HEK293 (cell line): ENCODE measurements at regions not wholly inside any gene's neighbourhood (a gene's known extent, or its start where the extent isn't known, plus 50 kb on each side); places are given as distances from the start of the nearest gene placed in this dataset.

Experiments
- ZNF248 ChIP-seq: fragments of 450-650 bp; formaldehyde crosslinking; IDR thresholded peaks from 2 replicates; pipeline ENCODE4 v1.5.1; 2017; ENCODE audit warnings: missing biosample characterization, missing genetic modification characterization
- TF ChIP-seq, protein P1 (sequence below): fragments of 450-650 bp; formaldehyde crosslinking; IDR thresholded peaks from 2 replicates; pipeline ENCODE4 v1.5.1; 2016; ENCODE audit warnings: missing biosample characterization, missing genetic modification characterization

DNA sequence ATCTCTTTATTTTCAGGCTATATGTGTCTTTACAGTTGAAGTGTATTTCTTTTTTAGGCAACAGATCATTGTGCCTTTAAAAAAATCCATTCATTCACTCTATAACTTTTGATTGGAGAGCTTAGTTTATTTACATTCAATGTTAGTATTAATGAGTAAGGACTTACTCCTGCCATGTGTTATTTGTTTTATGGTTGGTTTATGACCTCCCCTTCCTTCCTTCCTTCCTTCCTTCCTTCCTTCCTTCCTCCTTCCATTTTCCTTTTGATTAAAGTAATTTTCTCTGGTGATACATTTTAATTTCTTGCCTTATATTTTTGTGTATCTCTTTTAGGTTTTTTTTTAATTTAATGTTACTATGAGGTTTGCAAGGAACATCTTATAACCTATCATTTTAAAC lies 1005.3 kb upstream of the EPHA7 start:
- TF ChIP-seq, protein P1, sequence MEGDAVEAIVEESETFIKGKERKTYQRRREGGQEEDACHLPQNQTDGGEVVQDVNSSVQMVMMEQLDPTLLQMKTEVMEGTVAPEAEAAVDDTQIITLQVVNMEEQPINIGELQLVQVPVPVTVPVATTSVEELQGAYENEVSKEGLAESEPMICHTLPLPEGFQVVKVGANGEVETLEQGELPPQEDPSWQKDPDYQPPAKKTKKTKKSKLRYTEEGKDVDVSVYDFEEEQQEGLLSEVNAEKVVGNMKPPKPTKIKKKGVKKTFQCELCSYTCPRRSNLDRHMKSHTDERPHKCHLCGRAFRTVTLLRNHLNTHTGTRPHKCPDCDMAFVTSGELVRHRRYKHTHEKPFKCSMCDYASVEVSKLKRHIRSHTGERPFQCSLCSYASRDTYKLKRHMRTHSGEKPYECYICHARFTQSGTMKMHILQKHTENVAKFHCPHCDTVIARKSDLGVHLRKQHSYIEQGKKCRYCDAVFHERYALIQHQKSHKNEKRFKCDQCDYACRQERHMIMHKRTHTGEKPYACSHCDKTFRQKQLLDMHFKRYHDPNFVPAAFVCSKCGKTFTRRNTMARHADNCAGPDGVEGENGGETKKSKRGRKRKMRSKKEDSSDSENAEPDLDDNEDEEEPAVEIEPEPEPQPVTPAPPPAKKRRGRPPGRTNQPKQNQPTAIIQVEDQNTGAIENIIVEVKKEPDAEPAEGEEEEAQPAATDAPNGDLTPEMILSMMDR (tag by site-specific recombination), result no peak
- no peak for TF ChIP-seq ZNF248 (tag by site-specific recombination)
